ENCODE measurements at regions not wholly inside any gene's neighbourhood (a gene's known extent, or its start where the extent isn't known, plus 50 kb on each side); places are given as distances from the start of the nearest gene placed in this dataset.

DNA sequence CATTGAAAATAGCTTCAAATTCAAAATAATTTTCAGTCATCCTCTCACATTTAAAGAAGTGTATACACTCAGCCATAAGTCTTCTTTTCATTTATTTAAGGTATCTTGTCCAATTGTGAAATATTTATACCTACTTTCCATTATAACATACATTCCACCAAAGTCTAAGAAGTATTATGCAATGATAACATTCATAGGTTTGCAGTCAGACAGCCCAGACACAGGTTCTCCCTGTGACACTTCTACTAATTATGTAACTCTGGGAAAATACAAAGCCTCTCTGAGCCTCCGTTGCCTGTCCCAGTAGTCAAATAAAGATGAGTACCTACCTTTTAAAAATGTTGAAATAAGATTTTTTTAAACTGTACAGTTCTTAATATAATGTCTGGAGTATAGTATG lies 320.9 kb upstream of the RPS23 start:
- H3K27ac ChIP-seq (ENCODE audit: low read depth, low read length): no peak overlapping the region
- H3K9me3 ChIP-seq (ENCODE audit: insufficient read depth in 2 of 2, low read depth in 1 of 2, low read length in 1 of 2): no peaks in the 10 kb centered on the region
- H2BK20ac ChIP-seq (ENCODE audit: low read length): no peak overlapping the region
- no peak overlapping the region for H3K56ac ChIP-seq (replicated peaks; ENCODE audit: insufficient read length, low read depth, low read length)
- H3K23me2 ChIP-seq (ENCODE audit: low read depth, low read length): no peaks in the 10 kb centered on the region
- no peaks in the 10 kb centered on the region for H4K20me1 ChIP-seq (replicated peaks in 1 of 2; ENCODE audit: control insufficient read depth in 1 of 2, insufficient read depth in 2 of 2, low read length in 2 of 2)
- WGBS, 2 experiments (ENCODE audit: extremely low coverage in 1 of 2, insufficient coverage in 1 of 2, insufficient read length in 1 of 2, insufficient replicate concordance in 2 of 2, low coverage in 1 of 2, low lambda C conversion rate in 2 of 2, missing lambda C conversion rate in 1 of 2): 90% methylated on average over 1 of the region's 1 CpG; no CpG with 5 or more reads in 1 of the 2 experiments
- H2BK12ac ChIP-seq (ENCODE audit: low read depth, low read length): no peak overlapping the region
- POLR2A ChIA-PET (ENCODE audit: partially characterized antibody): no interaction called here
- no peak overlapping the region for H2BK15ac ChIP-seq (ENCODE audit: low read length)
- TF ChIP-seq SIRT6 (IDR thresholded peaks at IDR 0.05; ENCODE audit: low read length): no peak
- no peak for TF ChIP-seq USF2 (IDR thresholded peaks at IDR 0.05; ENCODE audit: low read length)
- CTCF ChIA-PET (ENCODE audit: partially characterized antibody): interaction anchor here (0.7 to 1.5 kb wide), 3 partner anchors 32 to 244 kb away, joined by 3 to 6 read pairs (median 3); no protein-coding TSS in a partner anchor
- H2AFZ ChIP-seq (ENCODE audit: low read length): no peak overlapping the region
- no peak overlapping the region for H3K4ac ChIP-seq (replicated peaks; ENCODE audit: insufficient read length, low read depth, low read length)
- no peak overlapping the region for H2BK5ac ChIP-seq (ENCODE audit: low read depth, low read length)
- H3K18ac ChIP-seq (ENCODE audit: extremely low read depth, low read length): no peak overlapping the region
- H3K4me2 ChIP-seq (ENCODE audit: insufficient read depth in 1 of 2, low read depth in 2 of 2, low read length in 2 of 2): no peak overlapping the region
- H3K4me1 ChIP-seq (replicated peaks in 1 of 4; ENCODE audit: control insufficient read depth in 3 of 4, insufficient read depth in 4 of 4, low read length in 3 of 4): peaks cover 0 to 7% (median 3%) of the 10 kb centered on the region in 4 experiments; a peak in 6 of 7 replicates
- H3K27me3 ChIP-seq (replicated peaks in 1 of 4; ENCODE audit: control insufficient read depth in 3 of 4, extremely low read depth in 1 of 4, insufficient read depth in 3 of 4, low read length in 3 of 4): no peaks in the 10 kb centered on the region
- DNase-seq (ENCODE audit: low read depth in 1 of 2, low spot score in 2 of 2): no peak
- no peak overlapping the region for H2BK120ac ChIP-seq (replicated peaks; ENCODE audit: low read depth, low read length)
- H3K23ac ChIP-seq (ENCODE audit: insufficient read length): no peak overlapping the region
- no peak overlapping the region for H3K4me3 ChIP-seq (ENCODE audit: extremely low read depth in 1 of 4, insufficient read depth in 2 of 4, low read depth in 3 of 4, low read length in 4 of 4)
- no peak overlapping the region for H4K5ac ChIP-seq (ENCODE audit: insufficient read length, low read depth, low read length)
- H3K79me2 ChIP-seq (ENCODE audit: control insufficient read depth in 1 of 2, insufficient read depth in 2 of 2, low read length in 2 of 2): no peaks in the 10 kb centered on the region
- FAIRE-seq: no peak
- no peak overlapping the region for H3K9ac ChIP-seq (replicated peaks in 1 of 4; ENCODE audit: extremely low read depth in 1 of 4, low read depth in 3 of 4, low read length in 3 of 4)
- no peaks in the 10 kb centered on the region for H3K36me3 ChIP-seq (ENCODE audit: control insufficient read depth in 2 of 4, insufficient read depth in 4 of 4, low read length in 3 of 4)
- H4K8ac ChIP-seq (ENCODE audit: extremely low read depth, insufficient read depth, low read length): no peak overlapping the region
- H3K14ac ChIP-seq (ENCODE audit: insufficient read length): no peak overlapping the region
- no peak overlapping the region for H2AK5ac ChIP-seq (ENCODE audit: low read depth, low read length)
- H3K79me1 ChIP-seq (ENCODE audit: low read depth, low read length): no peaks in the 10 kb centered on the region
- no peak overlapping the region for H4K91ac ChIP-seq (replicated peaks; ENCODE audit: insufficient read length, low read length)

All from H1 (cell line).